ENCODE measurements at regions not wholly inside any gene's neighbourhood (a gene's known extent, or its start where the extent isn't known, plus 50 kb on each side); places are given as distances from the start of the nearest gene placed in this dataset.
"Not testable (repeated sequence)": the region's sequence is repeated elsewhere in the genome, so short reads cannot be mapped to it uniquely, and the experiment has no call there.

GRCh38 chr10:130660266-130660665, 524.1 kb downstream of the GLRX3 start:
- DNase-seq (ENCODE audit: low spot score): no peak

- DNase-seq (ENCODE audit: low spot score): no peak
These were observed 525.2 kb downstream of the GLRX3 start for GRCh38 chr10:130661419-130661818.

- DNase-seq (ENCODE audit: low spot score): no peak
These were observed 526.6 kb downstream of the GLRX3 start for GRCh38 chr10:130662775-130663174.

- no peak for DNase-seq (ENCODE audit: low spot score)
These were observed 528.3 kb downstream of the GLRX3 start for GRCh38 chr10:130664526-130664925.

- DNase-seq (ENCODE audit: low spot score): no peak
These were observed 530.0 kb downstream of the GLRX3 start for GRCh38 chr10:130666215-130666614.

GRCh38 chr10:130686689-130687300, 550.6 kb downstream of the GLRX3 start:
- peak; percentile 11 for DNase-seq (ENCODE audit: low spot score)

- no peak for DNase-seq (ENCODE audit: low spot score)
These were observed 551.4 kb downstream of the GLRX3 start for GRCh38 chr10:130687566-130687965.

- no peak for DNase-seq (ENCODE audit: low spot score)
These were observed 553.8 kb downstream of the GLRX3 start for GRCh38 chr10:130689743-130690626.

GRCh38 chr10:130691776-130692175, 555.6 kb downstream of the GLRX3 start:
- DNase-seq (ENCODE audit: low spot score): no peak

GRCh38 chr10:130696870-130697269, 560.7 kb downstream of the GLRX3 start:
- DNase-seq (ENCODE audit: low spot score): no peak

- no peak for DNase-seq (ENCODE audit: low spot score)
These were observed 571.3 kb downstream of the GLRX3 start for GRCh38 chr10:130707389-130707979.

GRCh38 chr10:130708465-130709070, 572.4 kb downstream of the GLRX3 start:
- DNase-seq (ENCODE audit: low spot score): no peak

- no peak for DNase-seq (ENCODE audit: low spot score)
These were observed 573.2 kb downstream of the GLRX3 start for GRCh38 chr10:130709415-130709814.

GRCh38 chr10:130711072-130711471, 574.9 kb downstream of the GLRX3 start:
- no peak for DNase-seq (ENCODE audit: low spot score)

GRCh38 chr10:130713135-130713534, 576.9 kb downstream of the GLRX3 start:
- no peak for DNase-seq (ENCODE audit: low spot score)

GRCh38 chr10:130713731-130714130, 577.5 kb downstream of the GLRX3 start:
- DNase-seq (ENCODE audit: low spot score): no peak

- no peak for DNase-seq (ENCODE audit: low spot score)
These were observed 578.7 kb downstream of the GLRX3 start for GRCh38 chr10:130714742-130715467.

- DNase-seq (ENCODE audit: low spot score): no peak
These were observed 579.8 kb downstream of the GLRX3 start for GRCh38 chr10:130715686-130716670.

GRCh38 chr10:130717083-130717482, 580.9 kb downstream of the GLRX3 start:
- no peak for DNase-seq (ENCODE audit: low spot score)

- DNase-seq (ENCODE audit: low spot score): not testable (repeated sequence)
These were observed 582.7 kb downstream of the GLRX3 start for GRCh38 chr10:130718744-130719447.
